IMR-90 (cell line): ENCODE measurements at regions not wholly inside any gene's neighbourhood (a gene's known extent, or its start where the extent isn't known, plus 50 kb on each side); places are given as distances from the start of the nearest gene placed in this dataset.

Experiments
- CEBPB ChIP-seq: IDR thresholded peaks from 2 replicates; pipeline ENCODE4 v1.6.1; 2012; ENCODE audit warnings: low read depth, low read length, improper control_type of control experiment
- CTCF ChIP-seq: conservative IDR thresholded peaks from 2 replicates; pipeline ENCODE4 v1.5.1; 2012; ENCODE audit warnings: mild to moderate bottlenecking, low read depth, low read length, improper control_type of control experiment
- MAFK ChIP-seq: IDR thresholded peaks from 2 replicates; pipeline ENCODE4 v1.6.1; 2012; ENCODE audit warnings: low read depth, low read length, improper control_type of control experiment
- MXI1 ChIP-seq: IDR thresholded peaks from 2 replicates; pipeline ENCODE4 v1.6.1; 2012; ENCODE audit warnings: low read depth, mild to moderate bottlenecking, low read length, moderate library complexity, borderline replicate concordance
- POLR2A ChIP-seq: IDR thresholded peaks from 2 replicates; pipeline ENCODE4 v1.6.1; 2012; ENCODE audit warnings: mild to moderate bottlenecking, low read depth, low read length
- RFX5 ChIP-seq: IDR thresholded peaks from 2 replicates; pipeline ENCODE4 v1.8.0; 2012; ENCODE audit warnings: low read depth, mild to moderate bottlenecking, low read length, moderate library complexity
- SMC3 ChIP-seq: fragments of 150-350 bp; IDR thresholded peaks from 2 replicates; pipeline ENCODE4 v1.6.1; 2016; ENCODE audit warnings: low read depth, mild to moderate bottlenecking, antibody characterized with exemption, low read length, moderate library complexity

GRCh38 chr4:144910723-144911122, 187.3 kb downstream of the ANAPC10 start:
- TF ChIP-seq MXI1 (no peak), CTCF (no peak), POLR2A (no peak), CEBPB (no peak), RFX5 (no peak), SMC3 (no peak), MAFK (no peak)
